Nephron progenitor cell (in vitro differentiated cells): ENCODE measurements at regions not wholly inside any gene's neighbourhood (a gene's known extent, or its start where the extent isn't known, plus 50 kb on each side); places are given as distances from the start of the nearest gene placed in this dataset.

Experiments used
- DNase-seq: peaks from one replicate; pipeline ENCODE4 v3.0.0; 2021
- H3K27ac Mint-ChIP-seq: 2 replicates; pipeline ENCODE4 v1.8.0; 2021; ENCODE audit warnings: mild to moderate bottlenecking, moderate library complexity, mixed read lengths
- H3K27me3 Mint-ChIP-seq: 2 replicates; pipeline ENCODE4 v1.8.0; 2021; ENCODE audit warnings: mild to moderate bottlenecking, low read depth, mixed read lengths; ENCODE audit not compliant: poor library complexity
- H3K36me3 Mint-ChIP-seq: 2 replicates; pipeline ENCODE4 v1.8.0; 2021; ENCODE audit warnings: low read depth, mixed read lengths
- H3K4me1 Mint-ChIP-seq: 2 replicates; pipeline ENCODE4 v1.8.0; 2021; ENCODE audit warnings: mixed read lengths
- H3K4me3 Mint-ChIP-seq: 2 replicates; pipeline ENCODE4 v1.8.0; 2021; ENCODE audit warnings: mild to moderate bottlenecking, moderate library complexity, mixed read lengths
- H3K9me3 Mint-ChIP-seq: 2 replicates; pipeline ENCODE4 v1.8.0; 2021; ENCODE audit warnings: mild to moderate bottlenecking, moderate library complexity, mixed read lengths
- TF ChIP-seq, protein P1 (sequence below): fragments of 200-600 bp; sonication (generic); IDR thresholded peaks from 2 replicates; pipeline ENCODE4 v1.5.0; 2021; ENCODE audit warnings: antibody characterized with exemption

DNA sequence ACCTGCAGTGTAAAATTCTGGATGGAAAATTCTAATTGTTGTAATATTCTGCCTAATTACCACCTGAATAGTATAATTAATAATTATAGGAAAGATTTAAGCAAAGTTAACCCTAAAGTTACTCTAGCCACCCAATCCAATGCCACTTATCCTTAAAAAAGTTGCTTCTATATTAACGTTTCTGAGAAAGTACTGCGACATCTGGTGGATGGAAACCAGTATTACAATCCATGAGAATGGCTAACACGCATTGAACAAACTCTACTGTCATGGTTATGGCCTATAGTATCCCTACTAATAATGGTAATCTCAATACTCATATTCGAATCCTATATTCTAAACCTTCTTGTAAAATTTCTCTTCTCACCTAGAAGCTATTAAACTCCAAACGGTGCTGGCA is 1551.8 kb downstream of the SLITRK1 start:
- H3K36me3 Mint-ChIP-seq = no peaks in the 10 kb centered on the region
- no peak overlapping the region for H3K27ac Mint-ChIP-seq
- no peaks in the 10 kb centered on the region for H3K4me1 Mint-ChIP-seq
- no peak for DNase-seq
- no peak overlapping the region for H3K4me3 Mint-ChIP-seq
- TF ChIP-seq, protein P1, sequence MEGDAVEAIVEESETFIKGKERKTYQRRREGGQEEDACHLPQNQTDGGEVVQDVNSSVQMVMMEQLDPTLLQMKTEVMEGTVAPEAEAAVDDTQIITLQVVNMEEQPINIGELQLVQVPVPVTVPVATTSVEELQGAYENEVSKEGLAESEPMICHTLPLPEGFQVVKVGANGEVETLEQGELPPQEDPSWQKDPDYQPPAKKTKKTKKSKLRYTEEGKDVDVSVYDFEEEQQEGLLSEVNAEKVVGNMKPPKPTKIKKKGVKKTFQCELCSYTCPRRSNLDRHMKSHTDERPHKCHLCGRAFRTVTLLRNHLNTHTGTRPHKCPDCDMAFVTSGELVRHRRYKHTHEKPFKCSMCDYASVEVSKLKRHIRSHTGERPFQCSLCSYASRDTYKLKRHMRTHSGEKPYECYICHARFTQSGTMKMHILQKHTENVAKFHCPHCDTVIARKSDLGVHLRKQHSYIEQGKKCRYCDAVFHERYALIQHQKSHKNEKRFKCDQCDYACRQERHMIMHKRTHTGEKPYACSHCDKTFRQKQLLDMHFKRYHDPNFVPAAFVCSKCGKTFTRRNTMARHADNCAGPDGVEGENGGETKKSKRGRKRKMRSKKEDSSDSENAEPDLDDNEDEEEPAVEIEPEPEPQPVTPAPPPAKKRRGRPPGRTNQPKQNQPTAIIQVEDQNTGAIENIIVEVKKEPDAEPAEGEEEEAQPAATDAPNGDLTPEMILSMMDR = peak; percentile 66
- H3K9me3 Mint-ChIP-seq = peaks cover 3% of the 10 kb centered on the region
- peaks cover 3% of the 10 kb centered on the region for H3K27me3 Mint-ChIP-seq

DNA sequence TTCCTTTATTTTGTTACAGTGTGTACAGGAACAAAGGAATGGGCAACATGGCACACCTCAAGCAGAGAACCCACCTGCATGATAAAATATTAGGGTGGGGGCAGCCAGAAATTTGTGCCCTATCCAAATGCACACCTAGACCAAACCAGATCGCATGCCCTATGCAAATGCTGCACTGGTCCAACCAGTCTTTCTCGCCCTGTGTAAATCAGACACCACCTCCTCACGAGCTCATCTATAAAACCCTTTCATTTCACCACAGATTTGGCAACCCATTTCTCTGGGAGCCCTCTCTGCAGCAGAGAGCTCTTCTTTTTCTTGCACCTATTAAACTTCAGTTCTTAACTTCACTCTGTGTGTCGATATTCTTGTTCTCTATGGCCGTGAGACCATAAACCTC is 1559.2 kb downstream of the SLITRK1 start:
- DNase-seq = no peak
- no peak overlapping the region for H3K27ac Mint-ChIP-seq
- H3K4me1 Mint-ChIP-seq = no peaks in the 10 kb centered on the region
- TF ChIP-seq, protein P1 = no peak
- peaks cover 21% of the 10 kb centered on the region for H3K9me3 Mint-ChIP-seq
- H3K27me3 Mint-ChIP-seq = peaks cover 4% of the 10 kb centered on the region
- no peaks in the 10 kb centered on the region for H3K36me3 Mint-ChIP-seq
- no peak overlapping the region for H3K4me3 Mint-ChIP-seq

DNA sequence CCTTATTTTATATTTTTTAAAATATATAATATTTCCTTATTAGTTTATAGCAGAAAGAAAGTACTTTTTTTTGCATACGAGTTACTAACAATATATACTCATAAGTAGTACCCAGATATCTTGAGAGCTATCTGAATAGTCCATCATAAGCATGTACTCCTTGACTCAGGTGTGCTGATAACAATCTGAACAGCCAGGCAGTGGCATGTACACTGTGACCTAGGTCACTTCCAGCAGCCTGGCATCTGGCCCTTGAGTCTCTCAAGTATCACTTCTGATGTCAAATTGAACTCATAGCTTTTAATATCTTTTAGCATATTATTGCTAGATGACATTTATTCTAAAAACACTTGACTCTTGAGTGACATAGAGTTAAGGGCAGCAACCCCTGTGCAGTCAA is 1576.7 kb downstream of the SLITRK1 start:
- H3K27me3 Mint-ChIP-seq = peaks cover 3% of the 10 kb centered on the region
- TF ChIP-seq, protein P1 = no peak
- DNase-seq = no peak
- no peaks in the 10 kb centered on the region for H3K9me3 Mint-ChIP-seq
- H3K36me3 Mint-ChIP-seq = no peaks in the 10 kb centered on the region
- H3K4me1 Mint-ChIP-seq = no peaks in the 10 kb centered on the region
- no peak overlapping the region for H3K27ac Mint-ChIP-seq
- no peak overlapping the region for H3K4me3 Mint-ChIP-seq

DNA sequence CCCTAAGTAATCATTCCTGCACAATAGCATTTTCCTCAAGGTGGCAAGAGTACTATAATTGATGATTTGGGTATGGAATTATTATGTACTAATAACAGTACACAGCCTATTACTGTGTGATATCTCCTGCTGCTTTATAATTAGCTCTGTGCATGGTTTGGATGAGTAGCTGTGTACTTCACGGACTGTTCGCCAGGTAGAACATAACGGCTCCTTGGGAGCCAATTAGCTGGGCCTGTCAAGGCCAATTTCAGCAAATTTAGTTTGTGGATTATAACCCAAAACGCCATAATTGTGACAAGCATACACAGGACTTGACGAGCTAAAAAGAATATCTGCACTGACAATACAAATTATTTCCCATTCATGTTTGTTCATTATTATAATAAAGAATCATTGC is 1584.2 kb downstream of the SLITRK1 start:
- no peaks in the 10 kb centered on the region for H3K27me3 Mint-ChIP-seq
- no peaks in the 10 kb centered on the region for H3K9me3 Mint-ChIP-seq
- TF ChIP-seq, protein P1 = no peak
- no peaks in the 10 kb centered on the region for H3K36me3 Mint-ChIP-seq
- no peak for DNase-seq
- H3K27ac Mint-ChIP-seq = no peak overlapping the region
- H3K4me3 Mint-ChIP-seq = no peak overlapping the region
- H3K4me1 Mint-ChIP-seq = no peaks in the 10 kb centered on the region

DNA sequence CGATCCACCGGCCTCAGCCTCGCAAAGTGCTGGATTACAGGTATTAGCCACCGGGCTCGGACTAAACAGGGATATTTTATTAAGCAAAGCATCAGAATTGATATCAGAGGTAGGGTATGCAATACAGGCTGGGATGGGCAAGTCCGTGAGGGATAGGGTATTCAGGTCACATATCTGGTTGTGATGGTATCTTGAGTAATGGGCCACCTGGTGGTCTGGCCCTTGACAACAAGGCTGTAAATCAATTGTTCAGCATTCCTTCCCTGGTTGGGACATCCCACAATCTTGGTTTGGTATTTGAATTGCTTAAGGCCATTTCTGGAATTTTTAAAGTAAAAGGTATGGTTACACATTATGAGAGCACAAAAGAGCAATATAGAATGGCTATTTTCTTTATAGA is 1588.0 kb downstream of the SLITRK1 start:
- Mint-ChIP-seq H3K27me3 (no peaks in the 10 kb centered on the region), H3K36me3 (no peaks in the 10 kb centered on the region), H3K27ac (no peak overlapping the region), H3K4me3 (no peak overlapping the region), H3K4me1 (no peaks in the 10 kb centered on the region), H3K9me3 (no peaks in the 10 kb centered on the region)
- TF ChIP-seq, protein P1 = no peak
- no peak for DNase-seq

DNA sequence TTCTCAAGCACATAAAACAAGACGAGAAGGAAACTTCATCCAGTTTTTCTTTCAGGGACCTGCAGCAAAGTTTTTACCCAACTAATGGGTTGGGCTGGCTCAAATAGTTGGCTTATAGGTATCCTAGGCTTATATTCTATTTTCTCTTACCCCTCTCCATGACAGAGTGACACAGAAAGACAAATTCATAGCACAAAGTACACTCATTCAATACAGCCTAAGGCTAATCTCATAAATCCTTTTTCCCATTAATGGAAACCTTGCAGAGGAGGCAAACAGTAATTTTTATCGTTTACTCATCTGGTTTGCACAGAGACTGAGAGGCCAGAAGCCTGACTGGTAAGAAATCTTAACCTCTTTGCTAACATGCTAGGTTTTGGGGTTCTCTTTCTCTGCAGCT is 1589.9 kb downstream of the SLITRK1 start:
- TF ChIP-seq, protein P1 = no peak
- H3K4me3 Mint-ChIP-seq = no peak overlapping the region
- no peaks in the 10 kb centered on the region for H3K27me3 Mint-ChIP-seq
- no peaks in the 10 kb centered on the region for H3K36me3 Mint-ChIP-seq
- H3K4me1 Mint-ChIP-seq = no peaks in the 10 kb centered on the region
- DNase-seq = no peak
- H3K9me3 Mint-ChIP-seq = no peaks in the 10 kb centered on the region
- H3K27ac Mint-ChIP-seq = no peak overlapping the region
